GM18868 (cell line): ENCODE measurements at regions not wholly inside any gene's neighbourhood (a gene's known extent, or its start where the extent isn't known, plus 50 kb on each side); places are given as distances from the start of the nearest gene placed in this dataset.
A peak's percentile ranks its signal among the peaks of the same experiment; 100 is the strongest.

Experiments
- ATAC-seq: cut with Tn5 transposase; IDR thresholded peaks from one replicate; pipeline ENCODE4 v1.9.1; 2021; ENCODE audit warnings: mild to moderate bottlenecking, moderate library complexity; ENCODE audit not compliant: unreplicated experiment

DNA sequence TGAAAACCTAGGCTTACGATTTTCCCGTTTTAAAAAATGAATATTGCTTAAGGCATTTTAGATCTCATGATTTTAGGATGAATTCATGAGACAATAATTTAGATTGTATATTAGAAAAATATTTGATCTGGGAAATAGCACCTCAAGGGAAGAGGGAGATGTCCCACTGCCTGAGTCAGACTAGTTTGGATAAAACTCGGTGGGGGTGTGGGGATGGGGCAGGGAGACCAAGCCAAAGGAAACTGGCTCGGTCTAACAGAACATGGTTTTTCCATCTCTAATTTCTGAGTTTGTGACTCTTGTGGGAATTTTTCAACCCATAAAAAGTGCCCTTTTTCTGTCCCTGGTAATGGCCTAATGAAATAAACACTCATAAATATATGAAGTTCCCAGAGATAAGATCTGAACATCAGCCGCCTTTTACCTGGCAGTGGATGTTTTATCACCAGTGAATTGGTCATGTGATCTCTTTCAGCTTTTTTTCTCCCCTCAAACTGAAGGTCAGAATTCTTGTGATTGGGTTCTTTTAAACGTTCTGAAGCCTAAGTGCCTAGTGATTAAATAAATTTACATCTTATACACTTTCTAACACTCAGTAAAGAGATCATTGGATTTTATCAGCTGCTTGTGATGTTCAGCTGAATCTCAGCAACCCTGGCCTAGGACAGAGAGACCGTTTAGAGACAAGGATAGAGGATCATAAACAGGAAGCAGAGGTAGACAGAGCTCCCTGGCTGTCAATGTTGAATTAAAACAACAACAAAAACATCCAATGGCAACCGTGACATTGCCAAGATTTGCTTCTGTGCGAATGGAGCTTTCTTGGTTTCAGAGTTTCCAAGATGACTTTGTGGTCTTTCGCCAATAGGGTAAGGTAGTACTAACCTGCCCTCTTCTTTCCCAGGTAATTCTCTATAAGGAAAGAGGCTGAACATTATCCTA is 1038.2 kb downstream of the MCTP2 start:
- ATAC-seq: no peak

DNA sequence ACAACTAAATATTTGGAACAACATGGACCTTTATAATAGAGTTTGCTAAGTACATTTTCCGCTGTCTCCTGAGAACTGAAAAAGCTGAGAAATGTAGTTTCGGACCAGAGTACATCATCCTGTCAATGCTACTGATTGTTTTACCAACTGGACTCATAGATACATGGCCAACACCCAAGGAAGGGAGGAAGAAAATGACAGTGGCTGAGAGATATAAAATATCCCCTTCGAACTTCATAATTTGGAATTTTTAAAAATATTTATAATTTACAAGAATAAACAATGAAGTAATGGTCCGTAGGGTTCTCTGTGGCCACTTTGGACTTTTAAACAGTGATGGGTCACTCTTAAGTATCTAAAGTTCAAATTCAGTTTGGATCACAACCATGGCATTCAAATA is 1042.7 kb downstream of the MCTP2 start:
- no peak for ATAC-seq

DNA sequence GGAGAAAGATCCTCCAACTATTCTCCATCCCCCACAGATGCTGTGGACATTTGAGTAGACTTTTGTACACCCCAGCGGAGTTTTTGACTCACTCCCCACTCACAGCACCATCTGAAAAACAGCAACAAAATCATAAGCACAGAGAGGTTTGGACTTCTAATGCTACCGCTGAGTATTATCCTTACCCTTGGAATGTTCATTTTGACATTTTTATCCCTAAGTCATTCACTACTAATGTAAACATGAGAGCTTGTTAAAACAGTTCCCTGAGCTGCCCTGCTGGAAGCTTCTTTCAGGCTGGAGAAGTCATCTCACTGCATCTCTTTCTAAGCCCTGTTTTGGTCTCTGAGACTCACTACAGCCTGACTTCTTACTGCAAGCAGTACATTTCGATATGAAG is 1045.9 kb downstream of the MCTP2 start:
- ATAC-seq: no peak

DNA sequence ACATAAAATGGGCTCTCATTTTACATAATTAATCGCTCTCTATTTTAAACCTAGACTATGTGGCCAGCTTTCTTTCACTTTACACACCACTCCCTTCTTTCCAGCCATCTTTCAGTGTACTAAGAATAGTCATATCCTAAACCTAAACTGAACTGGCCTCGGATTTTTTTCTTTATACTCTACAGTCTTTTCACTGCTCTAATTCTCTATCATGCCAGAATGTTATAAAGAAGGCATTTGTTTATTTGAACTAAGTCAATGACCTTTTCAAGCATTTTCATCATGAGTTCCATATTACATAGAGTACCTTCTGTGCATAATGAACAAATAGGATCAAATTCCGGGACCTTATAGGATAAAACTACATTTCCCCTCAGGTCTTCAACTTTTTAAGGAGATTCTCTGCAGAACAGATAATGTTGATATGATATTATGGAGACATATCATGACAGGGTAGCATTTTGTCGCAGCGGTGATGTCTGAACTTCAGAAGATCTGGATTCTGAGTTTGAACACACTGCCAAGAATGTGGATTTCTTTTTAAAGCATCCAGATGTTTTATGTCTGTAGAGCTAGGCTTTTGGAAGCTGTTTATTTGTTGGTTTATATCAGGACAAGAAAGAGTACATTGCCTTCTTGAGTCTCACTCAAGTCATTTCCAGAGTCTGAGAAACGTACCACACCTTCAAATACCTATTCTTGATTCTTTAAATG is 1047.3 kb downstream of the MCTP2 start:
- no peak for ATAC-seq

DNA sequence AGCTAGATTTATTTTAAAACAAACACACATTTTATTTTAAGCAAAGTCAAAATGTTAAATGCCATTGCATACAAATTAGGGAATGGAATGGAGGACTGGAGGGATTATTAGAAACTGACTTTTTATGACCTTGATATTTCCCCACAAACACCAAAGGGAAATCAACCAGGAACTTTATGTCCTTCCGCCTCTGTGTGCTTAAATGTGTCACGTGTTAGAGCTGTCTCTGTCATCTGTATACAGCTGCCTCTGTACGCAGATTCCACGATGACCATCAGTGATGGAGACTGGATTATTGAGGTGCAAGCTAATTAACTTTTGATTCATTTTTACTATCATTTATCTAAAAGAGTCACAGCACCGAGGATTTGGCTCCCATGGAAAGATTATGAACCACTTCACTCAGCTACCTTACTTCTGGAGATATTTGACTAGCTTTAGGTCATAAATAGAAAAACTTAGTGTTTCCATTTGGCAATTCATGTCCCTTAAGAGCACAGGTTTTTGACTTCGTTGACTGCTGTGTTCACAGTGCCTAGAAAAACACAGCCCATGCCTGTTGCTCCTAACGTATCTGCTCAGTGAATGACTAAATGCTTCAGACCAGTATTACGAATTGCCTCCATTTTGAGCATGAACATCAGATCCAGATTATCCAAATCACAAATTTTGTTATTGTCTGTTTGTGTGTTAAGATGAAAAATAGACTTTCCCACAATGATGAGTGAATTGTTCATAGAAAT is 1048.1 kb downstream of the MCTP2 start:
- no peak for ATAC-seq

DNA sequence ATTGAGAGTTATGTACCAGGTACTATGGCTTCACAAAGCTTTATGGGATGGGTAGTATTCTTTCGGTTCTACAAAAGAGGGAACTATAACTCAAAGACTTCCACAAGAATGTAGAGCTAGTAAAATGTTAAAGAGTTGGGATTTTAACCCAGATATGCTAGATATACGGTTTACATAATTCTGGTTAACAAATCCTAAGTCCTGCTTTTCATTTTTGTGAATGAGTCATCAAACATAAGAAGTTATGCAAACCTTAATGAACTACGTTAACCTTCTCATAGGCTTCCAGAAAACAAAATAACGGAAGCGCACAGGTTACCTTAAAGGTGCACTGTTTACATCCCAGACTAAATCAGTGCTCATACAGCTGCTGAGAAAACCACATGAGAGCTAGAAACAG is 1049.3 kb downstream of the MCTP2 start:
- no peak for ATAC-seq

DNA sequence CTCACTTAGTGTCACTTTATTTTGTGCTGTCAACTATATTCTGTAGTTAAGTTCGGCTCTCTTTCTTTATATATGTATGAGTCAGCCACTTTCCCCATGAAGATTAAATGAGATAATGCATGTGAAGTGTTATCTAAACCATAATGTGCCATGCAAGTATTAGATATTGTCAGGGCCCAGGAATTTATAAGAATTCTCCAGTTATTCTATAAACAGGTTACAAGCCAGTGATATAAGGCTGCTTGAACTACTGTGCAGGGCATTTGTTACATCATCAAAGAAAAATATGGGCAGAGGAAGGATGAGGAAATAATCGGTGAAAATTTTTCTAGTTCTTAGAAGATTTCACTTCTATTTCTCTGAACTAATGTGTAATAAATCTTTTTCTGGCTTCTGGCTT is 1049.0 kb upstream of the NR2F2 start:
- no peak for ATAC-seq

DNA sequence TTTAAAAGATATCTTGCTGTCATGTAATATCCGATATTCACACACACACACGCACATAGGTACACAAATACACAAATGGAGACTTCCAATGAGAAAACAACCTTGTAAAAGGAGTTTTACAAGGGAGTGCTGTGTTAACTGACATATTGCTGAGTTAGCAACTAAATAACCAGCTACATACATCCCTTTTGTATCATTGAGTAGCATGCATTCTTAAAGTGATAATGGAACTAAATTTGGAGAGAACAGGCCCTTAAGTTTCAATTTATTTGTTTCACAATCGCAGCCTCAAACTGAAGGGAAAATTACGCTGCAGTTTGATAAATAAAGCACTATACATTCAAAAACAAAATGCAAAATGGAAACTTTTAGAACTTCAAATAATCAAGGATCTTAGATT is 1046.0 kb upstream of the NR2F2 start:
- peak; percentile 34 for ATAC-seq

DNA sequence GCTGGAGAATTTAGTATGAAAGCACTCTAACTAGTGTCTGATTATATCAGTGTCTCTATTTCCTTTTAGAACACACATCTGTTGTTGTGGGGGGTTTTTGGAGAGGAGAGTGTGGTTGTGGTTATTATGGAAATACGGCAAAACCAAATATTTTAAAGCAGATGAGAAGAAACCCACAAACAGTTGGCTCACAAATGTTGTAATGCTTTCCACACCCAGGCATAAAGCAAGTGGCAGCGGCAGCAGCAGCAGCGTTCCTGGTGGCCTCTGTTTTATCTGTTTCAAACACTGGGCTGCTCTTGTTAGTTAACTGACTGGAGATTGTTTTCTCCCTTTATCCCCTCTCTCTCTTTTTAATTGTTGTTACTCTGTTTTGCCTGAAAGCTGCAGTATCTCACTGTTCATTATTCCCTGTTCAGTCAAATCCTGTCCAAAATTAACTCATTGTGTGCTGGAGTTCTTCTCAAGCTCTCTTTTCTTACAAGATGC is 1045.5 kb upstream of the NR2F2 start:
- peak; percentile 58 for ATAC-seq

DNA sequence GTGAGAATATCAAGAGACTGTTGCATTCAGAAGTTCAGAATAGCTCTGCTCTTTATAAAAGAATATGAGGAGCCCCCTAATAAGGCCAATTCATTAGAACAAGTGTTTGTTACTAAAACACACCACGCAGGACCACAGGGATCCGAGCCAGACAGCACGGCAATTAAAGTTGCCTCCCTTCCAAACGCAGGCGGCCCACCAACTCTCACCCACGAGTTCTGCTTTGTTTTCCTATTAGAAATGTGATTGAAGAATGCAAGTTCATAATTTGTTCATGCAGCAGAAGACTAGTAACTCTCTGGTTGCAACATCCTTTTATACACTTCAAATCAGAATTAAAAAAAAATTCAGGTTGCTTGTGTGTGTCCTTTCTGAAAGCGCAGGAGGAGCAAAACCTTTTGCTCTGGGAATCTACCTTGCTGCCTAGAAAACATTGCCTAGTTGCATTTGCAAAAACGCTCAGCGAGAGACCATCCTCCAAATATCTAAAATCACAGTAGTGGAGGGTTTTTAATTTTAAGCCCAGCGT is 1044.1 kb upstream of the NR2F2 start:
- ATAC-seq: no peak

DNA sequence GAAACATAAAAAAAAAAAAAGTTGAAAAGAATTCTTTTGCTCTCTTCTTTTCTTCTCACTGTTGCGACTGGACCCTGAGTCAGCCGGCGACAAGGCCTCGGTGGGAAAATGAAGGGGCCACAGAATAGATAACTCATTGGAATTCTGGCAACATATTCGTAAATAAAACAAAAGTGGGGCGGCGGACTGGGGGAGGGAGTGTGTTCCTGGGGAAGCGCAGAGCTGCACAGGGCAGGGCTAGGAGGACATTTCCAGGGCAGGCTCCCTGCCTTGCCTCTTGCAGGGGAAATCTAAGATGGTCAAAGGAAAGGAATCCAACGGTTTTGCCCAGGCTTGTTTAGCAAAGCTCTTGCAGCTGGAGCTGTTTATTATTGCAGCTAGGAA is 1042.8 kb upstream of the NR2F2 start:
- ATAC-seq: no peak

DNA sequence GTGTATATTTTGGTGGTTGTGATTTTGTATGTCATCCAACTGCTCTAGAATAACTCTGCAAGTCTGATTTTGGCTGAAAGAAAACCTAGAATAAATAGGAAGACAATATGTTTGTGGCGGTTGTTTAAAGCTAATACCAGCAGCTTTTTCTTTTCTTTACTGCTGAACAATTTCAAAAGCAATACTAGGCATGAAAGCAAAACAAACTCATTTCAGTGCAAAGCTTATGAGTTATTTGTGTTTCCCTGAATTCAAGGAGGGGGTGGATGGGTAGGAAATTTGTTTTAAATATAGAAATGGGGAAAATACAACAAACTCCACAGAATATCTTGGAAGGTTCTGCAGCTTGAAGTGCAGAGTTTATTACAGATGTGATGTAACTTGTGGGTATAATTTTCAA is 1041.9 kb upstream of the NR2F2 start:
- no peak for ATAC-seq

DNA sequence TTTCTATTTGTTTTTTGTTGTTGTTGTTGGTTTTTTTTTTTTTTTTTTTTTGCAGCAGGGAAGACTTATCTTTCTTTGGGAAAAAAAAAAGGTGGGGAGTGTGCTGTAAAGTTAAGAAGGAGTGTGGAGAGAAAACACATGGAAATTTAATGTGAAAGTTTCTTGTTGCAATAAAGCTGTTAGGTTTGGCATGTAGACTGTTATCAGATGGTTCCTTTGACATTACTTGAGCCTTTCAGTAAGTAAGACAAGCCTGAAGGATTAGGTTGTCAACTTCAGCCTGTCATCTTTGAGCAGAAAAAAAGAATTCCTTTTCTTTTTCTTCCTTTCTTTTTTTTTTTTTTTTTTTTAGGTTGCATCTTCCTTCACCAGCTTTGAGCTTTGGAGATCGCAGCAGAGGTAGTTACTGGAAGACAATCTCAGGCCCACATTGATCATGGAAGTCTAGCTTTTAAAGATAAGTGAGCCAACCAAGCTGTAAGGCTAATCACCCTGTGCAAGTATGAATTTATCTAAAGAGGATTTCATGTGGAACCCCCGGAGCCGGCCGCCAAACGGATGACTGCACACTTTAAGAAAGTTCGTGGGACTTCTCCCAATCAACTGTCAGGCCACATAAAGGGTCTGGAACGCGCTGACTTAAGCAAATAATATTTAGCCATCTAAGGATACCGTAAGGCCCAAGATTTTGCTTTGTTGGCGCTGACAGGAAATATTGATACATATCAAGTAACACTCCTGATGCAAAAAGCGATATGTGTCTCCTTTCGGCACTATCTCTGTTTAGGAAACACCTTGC is 1040.1 kb upstream of the NR2F2 start:
- no peak for ATAC-seq

DNA sequence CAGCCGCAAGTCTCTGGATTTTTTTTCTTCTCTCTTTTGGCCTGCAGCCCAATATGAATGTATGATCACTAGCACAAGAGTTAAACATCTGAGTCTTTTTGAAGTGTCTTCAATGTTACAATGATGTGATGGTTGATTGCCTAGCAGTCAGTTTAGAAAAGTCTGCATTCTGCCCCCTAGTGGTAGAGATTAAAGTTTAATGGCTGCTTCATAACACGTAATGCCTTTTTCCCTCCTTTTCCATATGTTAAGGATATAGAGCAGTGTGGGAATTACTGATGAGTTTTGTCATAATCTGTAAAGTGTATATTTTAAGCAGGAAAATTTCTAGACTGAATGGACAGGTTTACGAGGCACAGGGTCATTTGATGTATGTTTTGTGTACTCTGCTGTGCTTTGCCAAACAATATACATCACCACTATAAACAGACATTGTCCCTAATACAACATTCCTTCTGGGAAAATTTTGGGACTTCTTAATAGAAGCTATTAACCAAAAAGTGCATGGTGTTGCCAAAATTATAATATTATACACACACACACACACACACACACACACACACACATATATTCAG is 1038.5 kb upstream of the NR2F2 start:
- ATAC-seq: peak; percentile 41

DNA sequence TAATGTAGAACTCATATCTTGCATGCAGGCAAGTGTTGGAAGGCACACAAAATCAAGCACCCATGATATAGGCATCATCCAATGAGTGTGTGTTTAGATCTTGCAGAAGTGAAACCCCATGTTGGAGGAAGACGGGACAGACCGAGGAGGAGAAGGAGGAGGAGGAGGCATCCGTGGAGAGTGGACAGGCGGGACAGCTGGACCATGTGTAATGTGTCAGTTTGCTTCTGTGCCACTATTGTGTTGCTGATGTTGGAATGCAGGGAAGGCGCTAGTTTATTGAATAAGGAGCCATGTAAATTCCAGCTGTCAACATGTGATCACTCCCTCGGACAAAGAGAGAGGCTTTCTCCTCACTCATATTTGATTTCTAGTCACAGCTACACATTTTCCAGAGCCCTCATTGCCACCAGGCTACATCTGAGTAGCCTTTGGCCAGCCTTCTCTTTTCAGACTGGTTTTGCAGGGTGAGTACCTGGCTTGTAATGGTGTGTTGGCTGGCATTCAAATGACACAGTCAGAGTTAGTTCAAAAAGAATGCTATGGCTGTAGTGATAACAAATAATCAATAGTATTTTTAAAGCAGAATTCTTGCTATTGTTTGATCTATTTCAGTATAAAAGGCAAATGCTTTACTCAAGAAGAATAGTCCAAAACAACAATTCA is 1037.6 kb upstream of the NR2F2 start:
- no peak for ATAC-seq

DNA sequence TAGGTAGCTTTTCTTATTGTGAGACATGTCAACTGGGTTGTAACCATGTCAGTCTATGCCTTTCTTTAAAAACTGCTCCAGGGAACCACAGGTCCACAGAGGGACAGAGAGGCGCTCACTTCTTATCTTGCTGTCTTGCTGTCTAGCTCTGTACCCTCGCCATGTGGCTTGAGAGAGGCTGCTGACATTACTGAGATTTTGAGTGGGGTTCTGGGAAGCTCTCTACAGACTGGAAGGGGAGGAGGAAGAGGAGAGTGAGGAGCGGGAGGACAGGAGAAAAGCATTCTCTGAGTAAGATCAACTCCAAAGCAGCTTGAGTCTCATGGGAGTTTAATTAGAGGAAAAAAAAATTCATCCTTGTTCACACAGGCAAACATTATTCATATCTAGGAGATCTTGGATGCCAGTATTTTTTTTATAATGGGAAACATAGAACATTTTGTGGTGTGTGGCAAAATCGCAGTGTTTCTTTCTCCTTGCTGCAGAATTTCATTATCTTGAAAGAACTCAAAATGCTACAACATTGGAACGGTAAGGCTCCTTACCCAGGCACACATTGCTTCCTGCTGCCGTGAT is 1037.0 kb upstream of the NR2F2 start:
- no peak for ATAC-seq

DNA sequence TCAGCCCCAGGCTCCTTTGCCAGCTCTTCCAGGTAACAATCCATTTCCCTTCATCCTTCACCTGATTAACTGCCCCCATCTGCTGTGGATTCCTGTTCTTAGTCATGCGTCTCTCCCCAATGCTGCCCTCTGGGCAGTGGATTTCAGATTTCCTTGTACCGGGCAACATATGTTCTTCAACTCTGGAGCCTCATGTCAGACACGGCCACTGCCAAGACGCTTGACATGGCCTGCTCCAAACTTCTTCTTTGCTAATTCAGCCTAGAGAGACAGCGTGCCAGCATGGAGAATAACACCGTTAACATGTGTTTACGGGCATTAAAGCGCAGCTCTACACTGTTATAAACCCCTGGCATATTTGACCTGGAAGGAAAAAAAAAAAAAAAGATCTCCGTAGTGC is 1035.1 kb upstream of the NR2F2 start:
- no peak for ATAC-seq

DNA sequence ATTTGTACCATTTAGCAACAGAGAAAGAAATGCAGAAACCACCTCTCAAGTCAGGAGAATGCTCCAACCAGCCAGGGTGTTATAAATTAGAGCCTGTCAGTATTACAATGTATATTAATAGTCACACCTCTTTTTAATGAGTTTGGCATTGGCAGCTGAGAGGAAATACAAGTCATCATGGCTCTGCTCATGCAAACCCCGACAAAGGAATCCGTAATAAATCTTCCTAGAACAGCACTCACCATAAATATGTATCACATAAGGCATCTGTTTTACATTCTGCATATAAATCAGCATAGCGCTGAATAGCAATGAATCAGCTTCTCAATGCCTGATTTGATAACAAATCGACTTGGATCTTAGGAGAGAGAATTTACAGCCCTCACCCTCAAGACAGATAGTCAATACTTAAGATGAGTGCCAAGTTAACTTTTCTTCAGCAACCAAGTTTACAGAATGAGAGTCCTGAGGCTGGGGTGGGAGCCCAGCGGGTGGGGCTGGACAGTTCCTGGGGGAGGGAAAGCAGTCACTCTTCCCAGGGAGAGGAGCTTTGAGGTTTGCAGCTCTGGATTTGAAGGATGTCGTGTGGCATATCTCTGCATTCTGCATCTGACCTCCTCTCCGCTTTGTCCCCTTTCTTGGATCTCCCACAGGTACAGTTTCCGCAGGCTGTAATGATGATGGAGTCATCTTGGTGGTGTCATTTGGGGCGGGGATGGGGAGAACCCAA is 1034.4 kb upstream of the NR2F2 start:
- ATAC-seq: no peak
